ENCODE measurements at regions not wholly inside any gene's neighbourhood (a gene's known extent, or its start where the extent isn't known, plus 50 kb on each side); places are given as distances from the start of the nearest gene placed in this dataset.

- TF ChIP-seq CTCF (conservative IDR thresholded peaks at IDR 0.05; ENCODE audit: low read length) (no peak), EZH2phosphoT487 (IDR thresholded peaks at IDR 0.05; ENCODE audit: borderline replicate concordance, low read depth, low read length) (no peak)
Observed at GRCh38 chr15:89408372-89409183, 74.0 kb upstream of the POLG start.
